Breast epithelium (tissue), 4 donors: ENCODE measurements at regions not wholly inside any gene's neighbourhood (a gene's known extent, or its start where the extent isn't known, plus 50 kb on each side); places are given as distances from the start of the nearest gene placed in this dataset.

Experiments
- DNase-seq, 2 donors: peaks; one replicate each; pipeline ENCODE4 v3.0.0-alpha.2; 2019; ENCODE audit warnings: low spot score in 2 of 2
- H3K27ac ChIP-seq, 2 donors: fragments of 200-600 bp; sonication (generic) in 1 of 2; one replicate each; pipeline ENCODE4 v1.5.1; 2016 to 2019; ENCODE audit warnings: mild to moderate bottlenecking in 1 of 2
- H3K27me3 ChIP-seq, 2 donors: fragments of 200-600 bp; sonication (generic) in 1 of 2; one replicate each; pipeline versions ENCODE4 v1.5.1 to v1.6.0; 2017 to 2019; ENCODE audit warnings: control low read depth in 1 of 2, mild to moderate bottlenecking in 1 of 2
- H3K36me3 ChIP-seq: fragments of 200-600 bp; one replicate; pipeline ENCODE4 v1.5.1; 2019
- H3K4me1 ChIP-seq, 2 donors: fragments of 200-600 bp; sonication (generic); one replicate each; pipeline ENCODE4 v1.5.1; 2016 to 2019; ENCODE audit warnings: control low read depth in 1 of 2
- H3K4me3 ChIP-seq, 3 donors: fragments of 200-600 bp; sonication (generic); 1 replicate in 2 of 3; 2 replicates in 1 of 3; pipeline ENCODE4 v1.5.1; 2016 to 2019; ENCODE audit warnings: mild to moderate bottlenecking in 3 of 3, moderate library complexity in 2 of 3
- H3K9me3 ChIP-seq, 2 donors: fragments of 200-600 bp; sonication (generic) in 1 of 2; one replicate each; pipeline ENCODE4 v1.5.1; 2016 to 2019; ENCODE audit warnings: control low read depth in 1 of 2
- POLR2A ChIP-seq: fragments of 450-650 bp; IDR thresholded peaks from one replicate; pipeline ENCODE4 v1.6.1; 2016; ENCODE audit warnings: antibody characterized with exemption, mild to moderate bottlenecking, moderate library complexity
- POLR2AphosphoS5 ChIP-seq, 3 donors: sonication (generic); formaldehyde crosslinking; IDR thresholded peaks; one replicate each; pipeline ENCODE4 v1.6.1; 2017; ENCODE audit warnings: antibody characterized with exemption in 3 of 3
- intact Hi-C: fragments of 100-400 bp; cut with DNase I; formaldehyde crosslinking; loops from one replicate; pipeline ENCODE4 v1.15.1; 2023; ENCODE audit warnings: low total_unique reads
- TF ChIP-seq, protein P1 (sequence below), 3 donors: fragments of 450-650 bp; IDR thresholded peaks; one replicate each; pipeline ENCODE4 v1.5.1; 2016 to 2017; ENCODE audit warnings: antibody characterized with exemption in 3 of 3, mild to moderate bottlenecking in 3 of 3, moderate library complexity in 3 of 3

DNA sequence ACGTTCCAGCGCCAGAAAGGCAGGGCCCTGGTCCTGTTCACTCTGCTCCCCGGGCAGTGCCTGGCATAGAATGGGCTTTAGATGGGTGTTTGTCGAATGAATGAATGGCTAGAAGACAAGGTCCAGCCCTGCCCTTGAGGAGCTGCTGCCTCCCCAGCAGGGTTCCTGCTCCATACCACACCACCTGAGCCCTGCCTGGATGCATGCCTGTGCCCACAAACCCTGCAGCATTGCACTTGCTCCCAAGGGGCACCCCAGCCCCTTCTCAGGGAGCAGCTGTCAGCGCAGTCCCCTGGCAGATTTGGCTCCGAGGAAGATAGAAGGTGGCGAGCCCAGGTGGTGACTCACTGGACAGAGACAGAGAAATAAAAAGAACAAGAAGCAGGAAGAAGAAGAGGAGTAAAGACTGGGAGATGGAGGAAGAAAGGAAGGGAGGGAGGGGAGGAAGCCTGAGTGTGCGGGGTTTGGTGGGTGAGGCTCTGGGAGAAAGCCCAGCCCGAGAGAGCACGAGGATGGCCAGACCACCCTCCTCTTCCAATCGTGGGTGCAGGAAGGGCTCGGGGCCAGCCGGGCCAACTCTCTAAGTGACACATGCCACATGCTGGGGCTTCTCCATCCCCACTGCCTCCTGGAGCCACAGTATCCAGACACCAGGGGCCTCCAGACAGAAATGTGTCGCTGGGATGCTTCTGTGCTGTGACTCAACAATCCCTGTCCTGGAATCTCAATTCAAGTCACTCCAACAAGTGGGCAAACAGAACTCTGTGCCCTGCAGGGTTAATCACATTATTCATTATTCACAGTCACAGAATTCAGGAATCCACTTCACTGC lies 1474.3 kb downstream of the BRD1 start:
- Histone ChIP-seq H3K4me1 (no peaks in the 10 kb centered on the region), H3K27ac (no peak overlapping the region), H3K36me3 (no peaks in the 10 kb centered on the region), H3K27me3 (peaks cover 0 to 72% of the 10 kb centered on the region in 2 donors), H3K4me3 (no peak overlapping the region), H3K9me3 (no peaks in the 10 kb centered on the region)
- TF ChIP-seq POLR2AphosphoS5 (IDR thresholded peaks at IDR 0.05) (no peak), POLR2A (no peak)
- TF ChIP-seq, protein P1, sequence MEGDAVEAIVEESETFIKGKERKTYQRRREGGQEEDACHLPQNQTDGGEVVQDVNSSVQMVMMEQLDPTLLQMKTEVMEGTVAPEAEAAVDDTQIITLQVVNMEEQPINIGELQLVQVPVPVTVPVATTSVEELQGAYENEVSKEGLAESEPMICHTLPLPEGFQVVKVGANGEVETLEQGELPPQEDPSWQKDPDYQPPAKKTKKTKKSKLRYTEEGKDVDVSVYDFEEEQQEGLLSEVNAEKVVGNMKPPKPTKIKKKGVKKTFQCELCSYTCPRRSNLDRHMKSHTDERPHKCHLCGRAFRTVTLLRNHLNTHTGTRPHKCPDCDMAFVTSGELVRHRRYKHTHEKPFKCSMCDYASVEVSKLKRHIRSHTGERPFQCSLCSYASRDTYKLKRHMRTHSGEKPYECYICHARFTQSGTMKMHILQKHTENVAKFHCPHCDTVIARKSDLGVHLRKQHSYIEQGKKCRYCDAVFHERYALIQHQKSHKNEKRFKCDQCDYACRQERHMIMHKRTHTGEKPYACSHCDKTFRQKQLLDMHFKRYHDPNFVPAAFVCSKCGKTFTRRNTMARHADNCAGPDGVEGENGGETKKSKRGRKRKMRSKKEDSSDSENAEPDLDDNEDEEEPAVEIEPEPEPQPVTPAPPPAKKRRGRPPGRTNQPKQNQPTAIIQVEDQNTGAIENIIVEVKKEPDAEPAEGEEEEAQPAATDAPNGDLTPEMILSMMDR (IDR thresholded peaks at IDR 0.05): no peak
- intact Hi-C loops: no loop called here
- DNase-seq: no peak

DNA sequence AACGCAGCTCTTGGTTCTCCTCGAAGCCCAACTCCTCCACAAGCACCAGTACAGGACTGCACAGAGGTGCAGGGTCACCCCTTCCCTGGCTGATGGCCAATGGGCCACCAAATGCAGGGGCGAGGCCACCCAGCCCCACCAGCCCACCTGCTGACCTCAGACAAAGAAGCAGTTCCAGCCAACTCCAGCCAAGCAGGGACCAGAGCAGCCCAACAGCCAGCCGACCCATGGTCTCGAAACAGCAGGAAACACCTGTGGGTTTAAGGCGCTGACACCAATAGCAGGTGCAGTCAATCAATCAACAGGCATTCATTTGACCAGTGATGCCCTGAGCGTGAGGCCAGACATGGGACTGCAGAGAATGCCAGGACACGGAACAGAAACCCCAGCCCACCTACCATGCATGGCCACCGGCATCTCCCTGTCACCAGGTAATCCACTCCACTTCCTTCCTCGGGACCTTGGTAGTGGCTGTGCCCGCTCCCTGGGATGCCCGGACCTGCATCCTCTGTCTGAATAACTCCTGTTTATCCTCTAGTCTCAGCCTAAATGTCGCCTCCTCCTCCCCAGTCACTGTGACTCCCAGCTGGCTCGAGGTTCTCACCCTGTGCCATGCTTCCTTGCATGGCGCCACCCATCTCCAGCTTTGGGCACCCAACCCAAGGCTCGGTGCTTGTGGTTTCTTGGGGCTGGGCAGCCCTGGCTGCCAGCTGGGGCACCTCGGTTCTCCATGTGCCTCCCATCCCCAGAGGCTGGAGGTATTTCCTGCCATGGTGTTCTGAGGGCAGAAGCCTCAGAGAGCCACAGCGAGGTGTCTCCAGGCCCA lies 1475.4 kb downstream of the BRD1 start:
- intact Hi-C loops: no loop called here

DNA sequence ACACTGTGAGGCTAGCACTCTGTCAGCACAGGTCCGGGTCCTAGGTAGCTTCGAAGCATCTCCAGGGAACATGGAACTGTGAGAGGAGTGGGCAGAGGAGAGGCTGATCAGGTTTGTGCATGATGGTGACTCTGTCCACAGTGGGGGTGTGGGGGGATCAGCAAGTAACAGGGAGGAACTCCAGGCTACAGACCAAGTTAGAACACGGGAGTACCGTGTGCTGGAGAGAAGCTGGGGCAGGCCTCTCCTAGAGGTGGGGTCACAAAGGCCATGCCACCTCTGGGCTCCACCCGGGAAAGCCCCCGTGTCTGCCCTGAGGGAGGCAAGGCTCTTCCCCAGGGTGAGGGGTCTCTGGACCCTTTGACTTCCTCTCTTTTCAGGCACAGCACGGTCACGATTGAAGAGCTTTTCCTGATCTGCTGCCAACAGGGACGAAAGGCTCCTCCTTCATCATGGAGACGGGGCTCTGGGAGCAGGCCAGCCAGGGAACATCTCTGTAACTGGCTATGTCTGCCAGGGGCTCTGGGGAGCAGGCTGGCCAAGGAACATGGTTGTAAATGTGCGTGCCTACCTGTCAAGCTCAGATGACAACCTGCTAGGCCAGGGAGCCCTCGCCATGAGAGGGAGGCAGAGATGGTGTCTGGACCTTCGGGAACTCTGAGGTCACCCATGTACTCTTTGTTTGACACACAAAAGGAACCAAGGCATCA lies 1476.1 kb downstream of the BRD1 start:
- H3K27ac ChIP-seq: no peak overlapping the region
- no peaks in the 10 kb centered on the region for H3K9me3 ChIP-seq
- peaks cover 0 to 67% of the 10 kb centered on the region in 2 donors for H3K27me3 ChIP-seq
- no peak for DNase-seq
- no peaks in the 10 kb centered on the region for H3K36me3 ChIP-seq
- no peak overlapping the region for H3K4me3 ChIP-seq
- no peaks in the 10 kb centered on the region for H3K4me1 ChIP-seq
- TF ChIP-seq, protein P1 (IDR thresholded peaks at IDR 0.05): no peak
- no peak for TF ChIP-seq POLR2A
- no peak for TF ChIP-seq POLR2AphosphoS5 (IDR thresholded peaks at IDR 0.05)
- intact Hi-C loops: no loop called here

More for the DNA sequence above, 1475.4 kb downstream of the BRD1 start:
- H3K36me3 ChIP-seq: no peaks in the 10 kb centered on the region
- peaks cover 0 to 68% of the 10 kb centered on the region in 2 donors for H3K27me3 ChIP-seq
- no peak overlapping the region for H3K4me3 ChIP-seq
- H3K27ac ChIP-seq: no peak overlapping the region
- no peaks in the 10 kb centered on the region for H3K9me3 ChIP-seq
- no peak for DNase-seq
- TF ChIP-seq POLR2A (no peak), POLR2AphosphoS5 (IDR thresholded peaks at IDR 0.05) (no peak)
- TF ChIP-seq, protein P1 (IDR thresholded peaks at IDR 0.05): no peak
- H3K4me1 ChIP-seq: no peaks in the 10 kb centered on the region

DNA sequence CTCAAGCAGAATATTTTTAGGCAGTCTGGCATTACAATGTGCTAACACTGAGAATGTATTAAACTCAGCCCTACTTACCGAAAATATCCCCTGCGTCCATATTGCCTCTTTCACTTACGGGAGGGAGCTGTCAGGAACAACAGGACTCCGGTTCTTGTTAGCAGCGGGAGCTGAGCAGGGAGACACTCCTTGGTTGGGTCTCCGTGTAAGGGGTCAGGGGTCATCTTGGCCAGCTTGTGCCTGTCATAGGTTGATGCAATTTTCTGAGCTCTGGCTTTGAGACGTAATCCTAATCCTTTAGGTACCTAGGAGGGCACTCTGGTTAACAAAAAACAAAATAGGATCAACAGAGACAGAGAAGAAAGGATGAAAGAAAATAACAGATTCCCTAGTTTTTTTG lies 1477.2 kb downstream of the BRD1 start:
- TF ChIP-seq POLR2AphosphoS5 (IDR thresholded peaks at IDR 0.05) (no peak), POLR2A (no peak)
- TF ChIP-seq, protein P1 (IDR thresholded peaks at IDR 0.05): no peak
- H3K27ac ChIP-seq: no peak overlapping the region
- intact Hi-C loops: no loop called here
- H3K4me3 ChIP-seq: no peak overlapping the region
- no peaks in the 10 kb centered on the region for H3K9me3 ChIP-seq
- peaks cover 0 to 70% of the 10 kb centered on the region in 2 donors for H3K27me3 ChIP-seq
- H3K36me3 ChIP-seq: no peaks in the 10 kb centered on the region
- H3K4me1 ChIP-seq: no peaks in the 10 kb centered on the region
- DNase-seq: no peak
